ENCODE measurements at regions not wholly inside any gene's neighbourhood (a gene's known extent, or its start where the extent isn't known, plus 50 kb on each side); places are given as distances from the start of the nearest gene placed in this dataset.

- TF ChIP-seq POLR2A (IDR thresholded peaks at IDR 0.05) (no peak), CTCF (IDR thresholded peaks at IDR 0.05 in 8 of 11, conservative IDR thresholded peaks at IDR 0.05 in 3 of 11) (no peak)
These were observed 518.2 kb upstream of the SEMA3D start for GRCh38 chr7:85705076-85705475.

Data from spleen (tissue), 7 donors.